ENCODE measurements at regions not wholly inside any gene's neighbourhood (a gene's known extent, or its start where the extent isn't known, plus 50 kb on each side); places are given as distances from the start of the nearest gene placed in this dataset.
A peak's percentile ranks its signal among the peaks of the same experiment; 100 is the strongest.

- Histone ChIP-seq H3K4me3 (ENCODE audit: low read length) (no peak overlapping the region), H3K27ac (ENCODE audit: low read length) (no peak overlapping the region), H3K27me3 (ENCODE audit: control insufficient read depth, insufficient read depth, low read length) (no peaks in the 10 kb centered on the region), H3K9me3 (ENCODE audit: control insufficient read depth, low read depth, low read length) (no peaks in the 10 kb centered on the region), H3K4me1 (ENCODE audit: control insufficient read depth, insufficient read depth, low read length) (no peaks in the 10 kb centered on the region), H3K36me3 (ENCODE audit: control insufficient read depth, insufficient read depth, low read length) (no peaks in the 10 kb centered on the region)
- DNase-seq, result no peak
- WGBS (ENCODE audit: insufficient coverage, low lambda C conversion rate), result 54% methylated on average over 2 of the region's 2 CpGs
Observed at GRCh38 chr4:171025343-171025742, 787.9 kb upstream of the GALNTL6 start.

DNA sequence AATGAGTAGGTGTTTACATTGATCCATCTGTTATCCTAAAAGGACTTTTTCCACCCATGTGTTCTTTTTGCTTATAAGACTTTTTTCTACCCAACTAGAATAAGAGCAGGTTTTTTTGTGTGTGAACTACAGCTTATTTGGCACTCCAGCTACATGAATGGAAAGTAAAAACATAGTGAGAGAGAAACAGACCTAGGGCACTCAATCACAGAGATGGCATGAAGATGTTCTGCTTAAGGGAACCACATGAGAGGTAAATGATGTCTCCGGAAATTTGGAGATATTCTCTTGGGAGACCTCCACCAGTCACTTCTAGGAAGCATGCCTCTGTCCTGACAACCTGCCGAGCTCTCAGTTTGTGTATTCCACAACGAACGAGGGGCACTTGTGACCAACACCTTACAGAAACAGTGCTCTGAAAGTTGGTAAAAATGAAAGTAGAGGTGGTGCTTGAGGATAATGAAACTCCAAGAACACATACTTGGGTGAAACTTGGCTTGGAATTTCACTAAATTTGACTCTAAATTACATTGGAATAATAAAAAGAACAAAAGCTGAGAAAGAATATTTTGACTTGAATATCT lies 788.4 kb upstream of the GALNTL6 start:
- Histone ChIP-seq H3K36me3 (ENCODE audit: control insufficient read depth, insufficient read depth, low read length) (no peaks in the 10 kb centered on the region), H3K27me3 (ENCODE audit: control insufficient read depth, insufficient read depth, low read length) (no peaks in the 10 kb centered on the region), H3K4me1 (ENCODE audit: control insufficient read depth, insufficient read depth, low read length) (no peaks in the 10 kb centered on the region), H3K9me3 (ENCODE audit: control insufficient read depth, low read depth, low read length) (no peaks in the 10 kb centered on the region), H3K4me3 (ENCODE audit: low read length) (no peak overlapping the region), H3K27ac (ENCODE audit: low read length) (no peak overlapping the region)
- WGBS (ENCODE audit: insufficient coverage, low lambda C conversion rate), result 88% methylated on average over 3 of the region's 4 CpGs
- DNase-seq, result no peak

DNA sequence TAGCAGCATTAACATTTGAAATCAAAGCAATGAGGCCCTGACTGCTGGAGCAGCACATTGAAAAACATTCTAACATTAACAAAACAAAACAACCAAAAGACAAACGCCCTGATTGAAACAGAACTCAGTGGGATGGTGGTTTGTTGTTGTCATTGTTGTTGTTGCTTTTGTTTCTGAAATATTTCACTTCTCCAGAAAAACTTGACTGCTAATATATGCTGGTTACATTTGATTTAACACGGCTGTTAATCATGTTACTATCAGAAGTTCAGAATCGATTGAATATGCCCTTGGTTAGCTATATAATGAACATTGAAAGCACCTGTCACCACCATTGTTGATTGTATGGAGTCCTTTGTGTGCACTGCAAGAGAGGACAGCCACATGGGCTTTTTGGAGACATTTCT lies 790.4 kb upstream of the GALNTL6 start:
- Histone ChIP-seq H3K4me3 (ENCODE audit: low read length) (no peak overlapping the region), H3K9me3 (ENCODE audit: control insufficient read depth, low read depth, low read length) (no peaks in the 10 kb centered on the region), H3K4me1 (ENCODE audit: control insufficient read depth, insufficient read depth, low read length) (no peaks in the 10 kb centered on the region), H3K27ac (ENCODE audit: low read length) (no peak overlapping the region), H3K36me3 (ENCODE audit: control insufficient read depth, insufficient read depth, low read length) (no peaks in the 10 kb centered on the region), H3K27me3 (ENCODE audit: control insufficient read depth, insufficient read depth, low read length) (no peaks in the 10 kb centered on the region)
- no CpG with 5 or more reads among the region's 3 CpGs for WGBS (ENCODE audit: insufficient coverage, low lambda C conversion rate)
- DNase-seq, result no peak

DNA sequence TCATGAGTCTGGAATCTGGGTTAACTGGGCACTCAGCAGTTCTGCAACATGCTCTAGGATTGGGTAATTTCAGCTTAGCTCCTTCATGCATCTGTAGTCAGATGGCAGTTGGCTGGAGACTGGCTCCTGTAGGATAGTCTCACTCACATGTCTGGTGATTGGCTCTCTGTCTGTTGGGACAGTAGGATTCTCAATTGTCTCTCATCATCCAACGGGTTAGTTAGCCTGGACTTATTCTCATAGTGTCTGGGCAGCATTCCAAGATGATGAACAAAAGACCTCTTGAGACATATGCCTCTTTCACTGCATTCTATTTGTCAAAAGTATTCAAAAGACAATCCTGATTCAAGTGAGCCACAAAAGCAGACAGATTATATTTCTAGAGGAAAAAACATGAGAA lies 795.6 kb upstream of the GALNTL6 start:
- Histone ChIP-seq H3K27ac (ENCODE audit: low read length) (no peak overlapping the region), H3K27me3 (ENCODE audit: control insufficient read depth, insufficient read depth, low read length) (no peaks in the 10 kb centered on the region), H3K4me3 (ENCODE audit: low read length) (no peak overlapping the region), H3K4me1 (ENCODE audit: control insufficient read depth, insufficient read depth, low read length) (no peaks in the 10 kb centered on the region), H3K9me3 (ENCODE audit: control insufficient read depth, low read depth, low read length) (no peaks in the 10 kb centered on the region), H3K36me3 (ENCODE audit: control insufficient read depth, insufficient read depth, low read length) (no peaks in the 10 kb centered on the region)
- DNase-seq, result no peak
- no CpG with 5 or more reads among the region's 1 CpG for WGBS (ENCODE audit: insufficient coverage, low lambda C conversion rate)

DNA sequence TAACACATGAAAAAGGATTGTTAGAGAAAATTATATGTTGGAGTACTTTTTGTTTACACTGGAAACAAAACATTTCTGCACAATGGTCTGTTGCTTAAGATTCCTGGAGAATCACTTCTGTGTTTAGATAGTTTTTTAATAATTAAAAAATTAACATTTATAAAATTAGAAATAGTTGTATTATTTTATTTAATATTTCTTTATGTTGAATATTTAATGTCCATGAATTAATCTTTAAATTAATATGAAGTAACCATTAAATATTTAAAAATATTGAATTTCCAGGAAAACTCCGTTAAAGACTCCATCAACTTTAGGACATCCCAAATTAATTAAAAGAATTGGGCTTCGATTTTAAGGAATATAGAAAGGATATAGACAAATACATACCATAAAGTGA lies 797.1 kb upstream of the GALNTL6 start:
- DNase-seq, result no peak
- no peaks in the 10 kb centered on the region for H3K9me3 ChIP-seq (ENCODE audit: control insufficient read depth, low read depth, low read length)
- 71% methylated on average over 1 of the region's 2 CpGs for WGBS (ENCODE audit: insufficient coverage, low lambda C conversion rate)

DNA sequence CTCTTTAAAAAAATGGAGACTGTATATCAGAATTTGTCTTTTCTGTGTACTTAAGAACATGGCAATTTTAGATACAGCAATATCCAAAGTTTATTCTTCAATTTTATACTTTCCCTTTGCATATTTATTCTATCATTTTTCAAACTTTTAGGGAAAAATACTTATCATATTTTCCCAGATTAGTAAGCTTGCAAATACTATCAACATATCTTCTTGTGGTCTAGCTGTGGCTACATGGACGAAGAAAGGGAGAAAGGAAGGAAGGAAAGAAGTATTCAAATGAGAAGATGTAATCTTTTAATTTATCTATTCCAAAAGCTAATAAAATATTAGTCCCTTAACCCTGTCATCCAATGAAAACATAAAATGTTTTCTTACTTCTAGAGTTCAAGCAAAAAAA lies 797.8 kb upstream of the GALNTL6 start:
- Histone ChIP-seq H3K27me3 (ENCODE audit: control insufficient read depth, insufficient read depth, low read length) (no peaks in the 10 kb centered on the region), H3K36me3 (ENCODE audit: control insufficient read depth, insufficient read depth, low read length) (no peaks in the 10 kb centered on the region), H3K4me1 (ENCODE audit: control insufficient read depth, insufficient read depth, low read length) (no peaks in the 10 kb centered on the region), H3K9me3 (ENCODE audit: control insufficient read depth, low read depth, low read length) (no peaks in the 10 kb centered on the region), H3K4me3 (ENCODE audit: low read length) (no peak overlapping the region), H3K27ac (ENCODE audit: low read length) (no peak overlapping the region)
- DNase-seq, result no peak
- WGBS (ENCODE audit: insufficient coverage, low lambda C conversion rate), result 100% methylated on average over 1 of the region's 1 CpG

More for the DNA sequence above, 797.1 kb upstream of the GALNTL6 start:
- no peaks in the 10 kb centered on the region for H3K36me3 ChIP-seq (ENCODE audit: control insufficient read depth, insufficient read depth, low read length)
- no peak overlapping the region for H3K27ac ChIP-seq (ENCODE audit: low read length)
- H3K4me3 ChIP-seq (ENCODE audit: low read length), result no peak overlapping the region
- H3K27me3 ChIP-seq (ENCODE audit: control insufficient read depth, insufficient read depth, low read length), result no peaks in the 10 kb centered on the region
- H3K4me1 ChIP-seq (ENCODE audit: control insufficient read depth, insufficient read depth, low read length), result no peaks in the 10 kb centered on the region

GRCh38 chr4:171007618-171008390 lies 805.4 kb upstream of the GALNTL6 start:
- no peaks in the 10 kb centered on the region for H3K4me1 ChIP-seq (ENCODE audit: control insufficient read depth, insufficient read depth, low read length)
- WGBS (ENCODE audit: insufficient coverage, low lambda C conversion rate), result 100% methylated on average over 1 of the region's 3 CpGs
- no peaks in the 10 kb centered on the region for H3K27me3 ChIP-seq (ENCODE audit: control insufficient read depth, insufficient read depth, low read length)
- no peak overlapping the region for H3K4me3 ChIP-seq (ENCODE audit: low read length)
- no peaks in the 10 kb centered on the region for H3K36me3 ChIP-seq (ENCODE audit: control insufficient read depth, insufficient read depth, low read length)
- H3K9me3 ChIP-seq (ENCODE audit: control insufficient read depth, low read depth, low read length), result no peaks in the 10 kb centered on the region
- no peak for DNase-seq
- no peak overlapping the region for H3K27ac ChIP-seq (ENCODE audit: low read length)

- no peaks in the 10 kb centered on the region for H3K36me3 ChIP-seq (ENCODE audit: control insufficient read depth, insufficient read depth, low read length)
- 100% methylated on average over 1 of the region's 1 CpG for WGBS (ENCODE audit: insufficient coverage, low lambda C conversion rate)
- no peak overlapping the region for H3K4me3 ChIP-seq (ENCODE audit: low read length)
- no peaks in the 10 kb centered on the region for H3K9me3 ChIP-seq (ENCODE audit: control insufficient read depth, low read depth, low read length)
- H3K27me3 ChIP-seq (ENCODE audit: control insufficient read depth, insufficient read depth, low read length), result no peaks in the 10 kb centered on the region
- no peak for DNase-seq
- no peak overlapping the region for H3K27ac ChIP-seq (ENCODE audit: low read length)
- no peaks in the 10 kb centered on the region for H3K4me1 ChIP-seq (ENCODE audit: control insufficient read depth, insufficient read depth, low read length)
Observed at GRCh38 chr4:171002246-171002645, 811.0 kb upstream of the GALNTL6 start.

DNA sequence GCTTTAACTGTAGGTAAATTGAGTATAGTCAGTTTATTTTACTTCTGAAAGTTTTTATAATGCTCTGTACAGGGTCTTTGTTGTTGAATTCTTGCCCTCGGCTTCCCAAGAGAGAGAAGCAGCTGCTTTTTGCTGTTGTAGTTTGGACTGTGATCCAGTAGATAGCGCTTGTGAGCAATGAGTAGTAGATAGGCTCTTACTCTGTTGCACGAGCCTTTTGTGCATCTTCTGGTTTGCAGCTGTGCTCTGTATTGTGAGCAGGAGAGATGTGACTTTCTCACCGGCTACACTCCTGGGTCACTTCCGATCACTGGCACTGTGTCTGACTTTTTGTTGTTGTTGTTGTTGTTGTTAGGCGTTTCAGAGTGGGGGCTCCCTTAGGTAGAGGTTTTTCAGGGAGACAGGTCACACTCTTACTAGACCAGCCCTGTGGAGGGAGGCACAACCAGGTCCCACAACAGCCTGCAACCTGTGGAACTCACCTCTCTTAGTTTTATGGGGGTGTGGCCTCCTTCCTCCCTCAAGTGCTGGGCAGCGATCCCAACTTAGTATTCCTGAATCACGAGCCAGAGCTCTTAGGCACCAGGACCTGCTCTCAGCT lies 822.1 kb upstream of the GALNTL6 start:
- peak; percentile 16 to 25 for DNase-seq

GRCh38 chr4:170988446-170988845 lies 824.8 kb upstream of the GALNTL6 start:
- Histone ChIP-seq H3K9me3 (ENCODE audit: control insufficient read depth, low read depth, low read length) (no peaks in the 10 kb centered on the region), H3K4me1 (ENCODE audit: control insufficient read depth, insufficient read depth, low read length) (no peaks in the 10 kb centered on the region), H3K27ac (ENCODE audit: low read length) (no peak overlapping the region), H3K36me3 (ENCODE audit: control insufficient read depth, insufficient read depth, low read length) (no peaks in the 10 kb centered on the region), H3K27me3 (ENCODE audit: control insufficient read depth, insufficient read depth, low read length) (no peaks in the 10 kb centered on the region), H3K4me3 (ENCODE audit: low read length) (no peak overlapping the region)
- DNase-seq, result no peak
- 100% methylated on average over 1 of the region's 1 CpG for WGBS (ENCODE audit: insufficient coverage, low lambda C conversion rate)

More for the DNA sequence above, 822.1 kb upstream of the GALNTL6 start:
- Histone ChIP-seq H3K4me3 (ENCODE audit: low read length) (no peak overlapping the region), H3K4me1 (ENCODE audit: control insufficient read depth, insufficient read depth, low read length) (no peaks in the 10 kb centered on the region), H3K27me3 (ENCODE audit: control insufficient read depth, insufficient read depth, low read length) (no peaks in the 10 kb centered on the region), H3K9me3 (ENCODE audit: control insufficient read depth, low read depth, low read length) (no peaks in the 10 kb centered on the region), H3K27ac (ENCODE audit: low read length) (no peak overlapping the region), H3K36me3 (ENCODE audit: control insufficient read depth, insufficient read depth, low read length) (no peaks in the 10 kb centered on the region)
- no CpG with 5 or more reads among the region's 8 CpGs for WGBS (ENCODE audit: insufficient coverage, low lambda C conversion rate)
